ENCODE measurements at regions not wholly inside any gene's neighbourhood (a gene's known extent, or its start where the extent isn't known, plus 50 kb on each side); places are given as distances from the start of the nearest gene placed in this dataset.
"Not testable (repeated sequence)": the region's sequence is repeated elsewhere in the genome, so short reads cannot be mapped to it uniquely, and the experiment has no call there.

GRCh38 chr13:90027409-90027808 is 1320.1 kb upstream of the MIR17HG start:
- DNase-seq (ENCODE audit: low read depth, low spot score) = no peak

GRCh38 chr13:90032313-90032712 is 1315.2 kb upstream of the MIR17HG start:
- no peak for DNase-seq (ENCODE audit: low read depth, low spot score)

- DNase-seq (ENCODE audit: low read depth, low spot score) = no peak
Observed at GRCh38 chr13:90032841-90033493, 1314.5 kb upstream of the MIR17HG start.

- DNase-seq (ENCODE audit: low read depth, low spot score) = no peak
Observed at GRCh38 chr13:90039516-90039915, 1308.0 kb upstream of the MIR17HG start.

GRCh38 chr13:90047600-90047999 is 1299.9 kb upstream of the MIR17HG start:
- DNase-seq (ENCODE audit: low read depth, low spot score) = no peak

- DNase-seq (ENCODE audit: low read depth, low spot score) = no peak
Observed at GRCh38 chr13:90049989-90050671, 1297.4 kb upstream of the MIR17HG start.

GRCh38 chr13:90055121-90055520 is 1292.4 kb upstream of the MIR17HG start:
- no peak for DNase-seq (ENCODE audit: low read depth, low spot score)

- no peak for DNase-seq (ENCODE audit: low read depth, low spot score)
Observed at GRCh38 chr13:90055760-90056159, 1291.7 kb upstream of the MIR17HG start.

- DNase-seq (ENCODE audit: low read depth, low spot score) = not testable (repeated sequence)
Observed at GRCh38 chr13:90064226-90064625, 1283.3 kb upstream of the MIR17HG start.

GRCh38 chr13:90068658-90069057 is 1278.8 kb upstream of the MIR17HG start:
- DNase-seq (ENCODE audit: low read depth, low spot score) = no peak

- no peak for DNase-seq (ENCODE audit: low read depth, low spot score)
Observed at GRCh38 chr13:90070362-90070761, 1277.1 kb upstream of the MIR17HG start.

- no peak for DNase-seq (ENCODE audit: low read depth, low spot score)
Observed at GRCh38 chr13:90070837-90071525, 1276.5 kb upstream of the MIR17HG start.

GRCh38 chr13:90084684-90085290 is 1262.7 kb upstream of the MIR17HG start:
- DNase-seq (ENCODE audit: low read depth, low spot score) = no peak

- DNase-seq (ENCODE audit: low read depth, low spot score) = no peak
Observed at GRCh38 chr13:90089051-90089450, 1258.4 kb upstream of the MIR17HG start.

- no peak for DNase-seq (ENCODE audit: low read depth, low spot score)
Observed at GRCh38 chr13:90091611-90092010, 1255.9 kb upstream of the MIR17HG start.

- DNase-seq (ENCODE audit: low read depth, low spot score) = no peak
Observed at GRCh38 chr13:90094357-90094756, 1253.1 kb upstream of the MIR17HG start.

- DNase-seq (ENCODE audit: low read depth, low spot score) = no peak
Observed at GRCh38 chr13:90098577-90098976, 1248.9 kb upstream of the MIR17HG start.

GRCh38 chr13:90099847-90100246 is 1247.6 kb upstream of the MIR17HG start:
- DNase-seq (ENCODE audit: low read depth, low spot score) = no peak

- DNase-seq (ENCODE audit: low read depth, low spot score) = no peak
Observed at GRCh38 chr13:90103099-90103784, 1244.2 kb upstream of the MIR17HG start.

GRCh38 chr13:90104764-90105163 is 1242.7 kb upstream of the MIR17HG start:
- DNase-seq (ENCODE audit: low read depth, low spot score) = no peak

GRCh38 chr13:90105276-90105675 is 1242.2 kb upstream of the MIR17HG start:
- DNase-seq (ENCODE audit: low read depth, low spot score) = no peak

All from pulmonary artery endothelial cell (primary cell).